ENCODE measurements at regions not wholly inside any gene's neighbourhood (a gene's known extent, or its start where the extent isn't known, plus 50 kb on each side); places are given as distances from the start of the nearest gene placed in this dataset.

- TF ChIP-seq, protein P1, sequence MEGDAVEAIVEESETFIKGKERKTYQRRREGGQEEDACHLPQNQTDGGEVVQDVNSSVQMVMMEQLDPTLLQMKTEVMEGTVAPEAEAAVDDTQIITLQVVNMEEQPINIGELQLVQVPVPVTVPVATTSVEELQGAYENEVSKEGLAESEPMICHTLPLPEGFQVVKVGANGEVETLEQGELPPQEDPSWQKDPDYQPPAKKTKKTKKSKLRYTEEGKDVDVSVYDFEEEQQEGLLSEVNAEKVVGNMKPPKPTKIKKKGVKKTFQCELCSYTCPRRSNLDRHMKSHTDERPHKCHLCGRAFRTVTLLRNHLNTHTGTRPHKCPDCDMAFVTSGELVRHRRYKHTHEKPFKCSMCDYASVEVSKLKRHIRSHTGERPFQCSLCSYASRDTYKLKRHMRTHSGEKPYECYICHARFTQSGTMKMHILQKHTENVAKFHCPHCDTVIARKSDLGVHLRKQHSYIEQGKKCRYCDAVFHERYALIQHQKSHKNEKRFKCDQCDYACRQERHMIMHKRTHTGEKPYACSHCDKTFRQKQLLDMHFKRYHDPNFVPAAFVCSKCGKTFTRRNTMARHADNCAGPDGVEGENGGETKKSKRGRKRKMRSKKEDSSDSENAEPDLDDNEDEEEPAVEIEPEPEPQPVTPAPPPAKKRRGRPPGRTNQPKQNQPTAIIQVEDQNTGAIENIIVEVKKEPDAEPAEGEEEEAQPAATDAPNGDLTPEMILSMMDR (IDR thresholded peaks at IDR 0.05; ENCODE audit: insufficient read depth, low read length, poor library complexity, severe bottlenecking): no peak
- Histone ChIP-seq H3K4me3 (replicated peaks; ENCODE audit: low read depth, low read length) (no peak overlapping the region), H3K27me3 (replicated peaks; ENCODE audit: control insufficient read depth, insufficient read depth, low read length) (no peaks in the 10 kb centered on the region), H3K36me3 (ENCODE audit: control insufficient read depth, insufficient read depth, low read length) (no peaks in the 10 kb centered on the region)
- no peak for DNase-seq (ENCODE audit: extremely low read depth, insufficient read length)
Observed at GRCh38 chr17:72492941-72493340, 372.1 kb downstream of the SOX9 start.

GRCh38 chr17:72494566-72494965 is 373.7 kb downstream of the SOX9 start:
- no peaks in the 10 kb centered on the region for H3K27me3 ChIP-seq (replicated peaks; ENCODE audit: control insufficient read depth, insufficient read depth, low read length)
- H3K36me3 ChIP-seq (ENCODE audit: control insufficient read depth, insufficient read depth, low read length): no peaks in the 10 kb centered on the region
- H3K4me3 ChIP-seq (replicated peaks; ENCODE audit: low read depth, low read length): no peak overlapping the region
- DNase-seq (ENCODE audit: extremely low read depth, insufficient read length): no peak
- TF ChIP-seq, protein P1 (IDR thresholded peaks at IDR 0.05; ENCODE audit: insufficient read depth, low read length, poor library complexity, severe bottlenecking): no peak

- Histone ChIP-seq H3K27me3 (replicated peaks; ENCODE audit: control insufficient read depth, insufficient read depth, low read length) (no peaks in the 10 kb centered on the region), H3K4me3 (replicated peaks; ENCODE audit: low read depth, low read length) (no peak overlapping the region), H3K36me3 (ENCODE audit: control insufficient read depth, insufficient read depth, low read length) (no peaks in the 10 kb centered on the region)
- no peak for DNase-seq (ENCODE audit: extremely low read depth, insufficient read length)
- TF ChIP-seq, protein P1 (IDR thresholded peaks at IDR 0.05; ENCODE audit: insufficient read depth, low read length, poor library complexity, severe bottlenecking): no peak
Observed at GRCh38 chr17:72496461-72496860, 375.6 kb downstream of the SOX9 start.

DNA sequence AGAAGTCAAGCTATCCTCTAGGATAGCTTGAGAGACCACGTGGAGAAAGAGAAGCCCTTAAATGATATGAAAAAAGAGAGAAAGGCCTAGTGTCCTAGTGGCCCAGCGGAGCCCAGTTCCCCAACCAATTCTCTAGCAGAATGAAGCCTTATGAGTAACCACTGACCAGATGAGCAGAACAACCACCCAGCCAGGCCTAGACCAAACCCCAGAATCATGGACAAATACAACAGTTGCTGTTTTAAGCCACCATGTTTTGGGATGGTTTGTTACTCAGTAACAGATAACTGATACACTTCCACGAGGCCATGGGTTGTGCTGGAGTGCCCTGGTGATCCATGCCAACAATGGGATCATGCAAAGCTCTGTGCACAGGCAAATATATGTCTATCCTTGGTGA is 377.1 kb downstream of the SOX9 start:
- Histone ChIP-seq H3K4me3 (replicated peaks; ENCODE audit: low read depth, low read length) (no peak overlapping the region), H3K27me3 (replicated peaks; ENCODE audit: control insufficient read depth, insufficient read depth, low read length) (no peaks in the 10 kb centered on the region), H3K36me3 (ENCODE audit: control insufficient read depth, insufficient read depth, low read length) (no peaks in the 10 kb centered on the region)
- no peak for DNase-seq (ENCODE audit: extremely low read depth, insufficient read length)
- TF ChIP-seq, protein P1 (IDR thresholded peaks at IDR 0.05; ENCODE audit: insufficient read depth, low read length, poor library complexity, severe bottlenecking): no peak

- H3K36me3 ChIP-seq (ENCODE audit: control insufficient read depth, insufficient read depth, low read length): no peaks in the 10 kb centered on the region
- H3K4me3 ChIP-seq (replicated peaks; ENCODE audit: low read depth, low read length): no peak overlapping the region
- H3K27me3 ChIP-seq (replicated peaks; ENCODE audit: control insufficient read depth, insufficient read depth, low read length): no peaks in the 10 kb centered on the region
- TF ChIP-seq, protein P1 (IDR thresholded peaks at IDR 0.05; ENCODE audit: insufficient read depth, low read length, poor library complexity, severe bottlenecking): no peak
- no peak for DNase-seq (ENCODE audit: extremely low read depth, insufficient read length)
Observed at GRCh38 chr17:72498364-72499210, 377.8 kb downstream of the SOX9 start.

Data from GM06990 (cell line).